ENCODE measurements at regions not wholly inside any gene's neighbourhood (a gene's known extent, or its start where the extent isn't known, plus 50 kb on each side); places are given as distances from the start of the nearest gene placed in this dataset.

GRCh38 chr7:25310896-25311295, 82.6 kb upstream of the NPVF start:
- no peak for TF ChIP-seq POLR2A (IDR thresholded peaks at IDR 0.05)
- TF ChIP-seq CTCF (IDR thresholded peaks at IDR 0.05) = no peak

Data from testis (tissue), 2 donors.